ENCODE measurements at regions not wholly inside any gene's neighbourhood (a gene's known extent, or its start where the extent isn't known, plus 50 kb on each side); places are given as distances from the start of the nearest gene placed in this dataset.

DNA sequence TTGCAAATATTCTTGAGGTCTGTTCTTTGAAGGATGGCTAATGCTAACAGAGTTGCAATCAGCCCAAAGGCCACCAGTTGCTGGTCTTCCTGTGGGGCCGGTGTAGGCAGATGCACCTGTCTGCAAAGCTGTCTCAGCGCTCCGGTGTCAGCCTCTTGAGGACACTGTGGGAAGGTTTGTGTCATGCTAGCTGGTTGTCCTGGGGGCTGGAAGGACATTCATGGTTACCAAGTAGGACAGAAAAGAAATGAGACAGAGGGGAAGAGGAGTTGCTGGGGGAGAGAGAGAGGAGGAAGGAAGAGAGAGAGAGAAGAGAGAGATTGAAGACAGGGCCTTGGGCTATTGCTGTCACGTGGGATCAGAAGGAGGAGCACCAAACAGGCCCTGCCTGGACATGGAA is 639.6 kb upstream of the HS6ST1 start:
- Mint-ChIP-seq H3K4me1 (ENCODE audit: low read depth) (no peaks in the 10 kb centered on the region), H3K4me3 (ENCODE audit: low read depth) (no peak overlapping the region), H3K27ac (no peak overlapping the region), H3K27me3 (peaks cover 7% of the 10 kb centered on the region), H3K9me3 (ENCODE audit: low read depth) (peaks cover 17% of the 10 kb centered on the region), H3K36me3 (ENCODE audit: insufficient read depth) (peaks cover 2% of the 10 kb centered on the region)
- no peak for DNase-seq (ENCODE audit: low spot score, unreplicated experiment)
- TF ChIP-seq CTCF (IDR thresholded peaks at IDR 0.05; ENCODE audit: unreplicated experiment) = no peak

DNA sequence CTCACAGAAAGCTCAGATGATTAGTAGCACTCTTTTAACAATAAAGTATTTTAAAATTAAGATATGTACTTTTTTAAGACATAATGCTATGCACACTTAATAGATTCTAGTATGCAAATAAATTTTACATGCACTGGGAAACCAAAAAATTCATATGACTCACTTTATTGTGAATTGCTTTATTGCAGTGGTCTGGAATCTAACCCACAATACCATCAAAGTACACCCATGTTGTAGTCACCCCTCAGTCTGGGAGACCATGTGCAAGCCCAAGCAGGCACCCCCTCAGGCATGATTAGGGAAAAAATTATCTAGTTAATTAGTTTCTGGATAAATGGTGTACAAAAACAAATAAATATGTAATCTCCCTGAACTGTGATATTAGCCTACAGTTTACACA is 649.0 kb upstream of the HS6ST1 start:
- no peak overlapping the region for H3K27ac Mint-ChIP-seq
- peaks cover under 1% of the 10 kb centered on the region for H3K36me3 Mint-ChIP-seq (ENCODE audit: insufficient read depth)
- H3K9me3 Mint-ChIP-seq (ENCODE audit: low read depth) = peaks cover 14% of the 10 kb centered on the region
- H3K4me1 Mint-ChIP-seq (ENCODE audit: low read depth) = no peaks in the 10 kb centered on the region
- peaks cover 4% of the 10 kb centered on the region for H3K27me3 Mint-ChIP-seq
- TF ChIP-seq CTCF (IDR thresholded peaks at IDR 0.05; ENCODE audit: unreplicated experiment) = no peak
- no peak for DNase-seq (ENCODE audit: low spot score, unreplicated experiment)
- no peak overlapping the region for H3K4me3 Mint-ChIP-seq (ENCODE audit: low read depth)

DNA sequence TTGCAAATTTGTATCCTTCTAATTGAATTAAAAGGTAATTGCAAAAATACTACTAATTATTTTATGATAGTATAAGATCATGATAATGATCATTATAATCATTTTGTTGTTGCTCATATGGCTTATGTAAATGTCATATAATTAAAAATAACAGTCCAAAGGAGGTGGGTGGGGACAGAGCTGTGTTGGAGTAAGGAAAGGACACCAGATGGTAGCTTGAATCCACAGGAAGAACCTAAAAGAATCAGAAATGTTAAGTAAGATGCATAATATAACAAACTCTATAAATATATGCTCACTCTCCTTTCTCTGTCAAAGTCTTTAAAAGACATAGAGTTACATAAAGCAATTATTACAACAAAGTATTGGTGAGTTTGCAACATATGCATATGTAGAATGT is 650.7 kb upstream of the HS6ST1 start:
- TF ChIP-seq CTCF (IDR thresholded peaks at IDR 0.05; ENCODE audit: unreplicated experiment) = no peak
- no peaks in the 10 kb centered on the region for H3K9me3 Mint-ChIP-seq (ENCODE audit: low read depth)
- H3K36me3 Mint-ChIP-seq (ENCODE audit: insufficient read depth) = no peaks in the 10 kb centered on the region
- no peak overlapping the region for H3K4me3 Mint-ChIP-seq (ENCODE audit: low read depth)
- peaks cover 7% of the 10 kb centered on the region for H3K27me3 Mint-ChIP-seq
- H3K27ac Mint-ChIP-seq = no peak overlapping the region
- H3K4me1 Mint-ChIP-seq (ENCODE audit: low read depth) = no peaks in the 10 kb centered on the region
- no peak for DNase-seq (ENCODE audit: low spot score, unreplicated experiment)

DNA sequence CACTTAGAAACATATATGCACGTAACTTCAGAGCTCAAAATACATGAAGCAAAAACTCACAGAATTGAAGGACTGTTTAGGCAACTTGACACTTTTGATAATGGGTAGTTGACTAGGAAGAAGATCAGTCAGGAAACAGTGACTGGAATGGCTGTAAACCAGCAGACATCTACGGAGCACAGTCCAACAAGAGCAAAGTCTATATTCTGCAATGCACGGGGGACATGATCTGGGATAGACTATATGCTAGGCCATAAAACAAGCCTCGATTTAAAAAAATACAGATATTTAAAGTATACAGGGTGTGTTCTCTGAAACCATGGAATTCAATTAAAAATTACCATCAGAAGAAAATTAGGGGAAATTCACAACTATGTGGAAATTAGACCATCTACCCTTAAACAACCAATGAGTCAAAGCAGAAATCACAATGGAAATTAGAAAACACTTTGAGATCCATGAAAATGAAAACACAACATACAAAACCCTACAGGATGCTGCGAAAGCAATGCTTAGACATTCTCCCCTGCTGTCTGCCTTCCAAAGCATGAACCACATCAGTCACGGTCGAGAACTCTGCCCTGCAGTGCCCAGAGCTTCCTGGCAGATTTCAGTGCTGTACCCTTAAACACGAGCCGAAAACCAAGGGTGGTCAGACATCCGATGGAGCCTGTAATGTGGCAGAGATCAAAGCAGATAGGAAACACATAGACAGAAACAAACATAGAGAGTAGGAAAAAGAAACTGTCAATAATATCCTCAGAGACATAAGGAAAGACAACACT is 651.9 kb upstream of the HS6ST1 start:
- Mint-ChIP-seq H3K27me3 (peaks cover 7% of the 10 kb centered on the region), H3K27ac (no peak overlapping the region), H3K9me3 (ENCODE audit: low read depth) (no peaks in the 10 kb centered on the region), H3K36me3 (ENCODE audit: insufficient read depth) (no peaks in the 10 kb centered on the region), H3K4me1 (ENCODE audit: low read depth) (no peaks in the 10 kb centered on the region), H3K4me3 (ENCODE audit: low read depth) (no peak overlapping the region)
- no peak for TF ChIP-seq CTCF (IDR thresholded peaks at IDR 0.05; ENCODE audit: unreplicated experiment)
- DNase-seq (ENCODE audit: low spot score, unreplicated experiment) = no peak

DNA sequence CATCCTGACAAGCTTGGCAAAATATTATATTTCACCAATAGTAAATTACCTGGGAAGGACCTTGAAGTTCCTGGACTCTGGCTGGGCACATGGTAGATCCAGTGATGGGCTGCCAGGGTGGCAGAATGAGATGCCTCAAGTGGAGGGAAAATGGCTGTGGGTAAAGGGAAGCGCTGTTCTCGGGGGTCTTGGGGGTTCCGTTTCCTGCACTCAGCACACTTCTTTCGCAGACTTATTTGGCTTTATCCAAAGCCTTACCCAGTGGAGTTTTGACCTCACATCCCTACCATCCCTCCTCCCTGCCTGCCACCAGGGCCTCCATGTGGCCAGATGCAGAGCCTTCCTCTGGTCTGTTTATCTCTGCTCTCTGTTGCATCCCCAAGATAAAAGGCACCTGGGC is 654.9 kb upstream of the HS6ST1 start:
- H3K9me3 Mint-ChIP-seq (ENCODE audit: low read depth) = no peaks in the 10 kb centered on the region
- no peak for DNase-seq (ENCODE audit: low spot score, unreplicated experiment)
- H3K27me3 Mint-ChIP-seq = peaks cover 7% of the 10 kb centered on the region
- peaks cover 4% of the 10 kb centered on the region for H3K4me1 Mint-ChIP-seq (ENCODE audit: low read depth)
- no peaks in the 10 kb centered on the region for H3K36me3 Mint-ChIP-seq (ENCODE audit: insufficient read depth)
- H3K4me3 Mint-ChIP-seq (ENCODE audit: low read depth) = no peak overlapping the region
- no peak for TF ChIP-seq CTCF (IDR thresholded peaks at IDR 0.05; ENCODE audit: unreplicated experiment)
- no peak overlapping the region for H3K27ac Mint-ChIP-seq
